Testis (tissue), 2 donors: ENCODE measurements at regions not wholly inside any gene's neighbourhood (a gene's known extent, or its start where the extent isn't known, plus 50 kb on each side); places are given as distances from the start of the nearest gene placed in this dataset.

Experiments
- CTCF ChIP-seq, 3 experiments: fragments of 450-650 bp in 2 of 3; fragments of 200-600 bp in 1 of 3; sonication (generic) in 1 of 3; IDR thresholded peaks; one replicate each; pipeline ENCODE4 v1.5.1; 2016 to 2019; ENCODE audit warnings: antibody characterized with exemption in 3 of 3, mild to moderate bottlenecking in 2 of 3, moderate library complexity in 1 of 3
- POLR2A ChIP-seq: fragments of 450-650 bp; IDR thresholded peaks from one replicate; pipeline ENCODE4 v1.6.1; 2017; ENCODE audit warnings: antibody characterized with exemption, mild to moderate bottlenecking, moderate library complexity

- no peak for TF ChIP-seq CTCF (IDR thresholded peaks at IDR 0.05)
- no peak for TF ChIP-seq POLR2A
Measured at GRCh38 chr2:57434972-57435371, 611.6 kb upstream of the VRK2 start.
